ENCODE measurements at regions not wholly inside any gene's neighbourhood (a gene's known extent, or its start where the extent isn't known, plus 50 kb on each side); places are given as distances from the start of the nearest gene placed in this dataset.

DNA sequence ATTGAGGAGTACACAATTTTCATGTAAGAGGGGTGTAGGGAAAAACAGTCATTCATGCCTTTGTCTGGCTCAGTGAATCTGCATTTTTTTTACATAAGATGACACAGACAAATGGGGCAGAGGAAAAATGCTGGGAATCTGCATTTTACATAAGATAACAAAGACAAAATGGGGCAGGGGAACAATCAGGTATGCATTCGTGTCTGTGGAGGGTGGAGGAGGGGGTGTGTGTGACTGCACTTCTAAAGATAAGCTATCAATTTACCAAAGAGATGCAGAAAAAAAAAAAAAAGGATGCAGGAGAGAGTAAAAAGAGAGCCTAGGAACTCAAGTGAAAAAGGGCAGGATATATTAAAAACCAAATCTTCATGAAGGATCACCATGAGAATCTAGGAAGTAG lies 637.4 kb downstream of the ZNF674 start:
- ChIA-PET POLR2A (no interaction called here), CTCF (no interaction called here)
- DNase-seq (ENCODE audit: low read depth in 1 of 2, low spot score in 1 of 2) = no peak
- TF ChIP-seq ZC3H11A (IDR thresholded peaks at IDR 0.05) (no peak), POLR2AphosphoS2 (conservative IDR thresholded peaks at IDR 0.05; ENCODE audit: low read length) (no peak), CHD4 (IDR thresholded peaks at IDR 0.05; ENCODE audit: borderline replicate concordance) (no peak), KDM5A (IDR thresholded peaks at IDR 0.05) (no peak), RCOR1 (IDR thresholded peaks at IDR 0.05; ENCODE audit: low read depth, low read length) (no peak), KDM1A (IDR thresholded peaks at IDR 0.05; ENCODE audit: low read depth) (no peak), JUN (IDR thresholded peaks at IDR 0.05) (no peak), MAZ (IDR thresholded peaks at IDR 0.05; ENCODE audit: borderline replicate concordance, low read depth, low read length) (no peak), MAFK (IDR thresholded peaks at IDR 0.05; ENCODE audit: partially characterized antibody) (no peak), NR3C1 (IDR thresholded peaks at IDR 0.05) (no peak), JUNB (IDR thresholded peaks at IDR 0.05) (no peak), EHMT2 (IDR thresholded peaks at IDR 0.05; ENCODE audit: low read depth) (no peak), SMC3 (IDR thresholded peaks at IDR 0.05) (no peak), EP300 (IDR thresholded peaks at IDR 0.05) (no peak), CEBPB (IDR thresholded peaks at IDR 0.05) (no peak)
- TF ChIP-seq, protein P1, sequence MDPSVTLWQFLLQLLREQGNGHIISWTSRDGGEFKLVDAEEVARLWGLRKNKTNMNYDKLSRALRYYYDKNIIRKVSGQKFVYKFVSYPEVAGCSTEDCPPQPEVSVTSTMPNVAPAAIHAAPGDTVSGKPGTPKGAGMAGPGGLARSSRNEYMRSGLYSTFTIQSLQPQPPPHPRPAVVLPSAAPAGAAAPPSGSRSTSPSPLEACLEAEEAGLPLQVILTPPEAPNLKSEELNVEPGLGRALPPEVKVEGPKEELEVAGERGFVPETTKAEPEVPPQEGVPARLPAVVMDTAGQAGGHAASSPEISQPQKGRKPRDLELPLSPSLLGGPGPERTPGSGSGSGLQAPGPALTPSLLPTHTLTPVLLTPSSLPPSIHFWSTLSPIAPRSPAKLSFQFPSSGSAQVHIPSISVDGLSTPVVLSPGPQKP (IDR thresholded peaks at IDR 0.05; ENCODE audit: low read depth, low read length) = no peak
- TF ChIP-seq, protein P2, sequence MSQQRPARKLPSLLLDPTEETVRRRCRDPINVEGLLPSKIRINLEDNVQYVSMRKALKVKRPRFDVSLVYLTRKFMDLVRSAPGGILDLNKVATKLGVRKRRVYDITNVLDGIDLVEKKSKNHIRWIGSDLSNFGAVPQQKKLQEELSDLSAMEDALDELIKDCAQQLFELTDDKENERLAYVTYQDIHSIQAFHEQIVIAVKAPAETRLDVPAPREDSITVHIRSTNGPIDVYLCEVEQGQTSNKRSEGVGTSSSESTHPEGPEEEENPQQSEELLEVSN (IDR thresholded peaks at IDR 0.05; ENCODE audit: borderline replicate concordance, low read depth) = no peak
- TF ChIP-seq, protein P3, sequence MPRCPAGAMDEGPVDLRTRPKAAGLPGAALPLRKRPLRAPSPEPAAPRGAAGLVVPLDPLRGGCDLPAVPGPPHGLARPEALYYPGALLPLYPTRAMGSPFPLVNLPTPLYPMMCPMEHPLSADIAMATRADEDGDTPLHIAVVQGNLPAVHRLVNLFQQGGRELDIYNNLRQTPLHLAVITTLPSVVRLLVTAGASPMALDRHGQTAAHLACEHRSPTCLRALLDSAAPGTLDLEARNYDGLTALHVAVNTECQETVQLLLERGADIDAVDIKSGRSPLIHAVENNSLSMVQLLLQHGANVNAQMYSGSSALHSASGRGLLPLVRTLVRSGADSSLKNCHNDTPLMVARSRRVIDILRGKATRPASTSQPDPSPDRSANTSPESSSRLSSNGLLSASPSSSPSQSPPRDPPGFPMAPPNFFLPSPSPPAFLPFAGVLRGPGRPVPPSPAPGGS (IDR thresholded peaks at IDR 0.05) = no peak
- TF ChIP-seq, protein P4, sequence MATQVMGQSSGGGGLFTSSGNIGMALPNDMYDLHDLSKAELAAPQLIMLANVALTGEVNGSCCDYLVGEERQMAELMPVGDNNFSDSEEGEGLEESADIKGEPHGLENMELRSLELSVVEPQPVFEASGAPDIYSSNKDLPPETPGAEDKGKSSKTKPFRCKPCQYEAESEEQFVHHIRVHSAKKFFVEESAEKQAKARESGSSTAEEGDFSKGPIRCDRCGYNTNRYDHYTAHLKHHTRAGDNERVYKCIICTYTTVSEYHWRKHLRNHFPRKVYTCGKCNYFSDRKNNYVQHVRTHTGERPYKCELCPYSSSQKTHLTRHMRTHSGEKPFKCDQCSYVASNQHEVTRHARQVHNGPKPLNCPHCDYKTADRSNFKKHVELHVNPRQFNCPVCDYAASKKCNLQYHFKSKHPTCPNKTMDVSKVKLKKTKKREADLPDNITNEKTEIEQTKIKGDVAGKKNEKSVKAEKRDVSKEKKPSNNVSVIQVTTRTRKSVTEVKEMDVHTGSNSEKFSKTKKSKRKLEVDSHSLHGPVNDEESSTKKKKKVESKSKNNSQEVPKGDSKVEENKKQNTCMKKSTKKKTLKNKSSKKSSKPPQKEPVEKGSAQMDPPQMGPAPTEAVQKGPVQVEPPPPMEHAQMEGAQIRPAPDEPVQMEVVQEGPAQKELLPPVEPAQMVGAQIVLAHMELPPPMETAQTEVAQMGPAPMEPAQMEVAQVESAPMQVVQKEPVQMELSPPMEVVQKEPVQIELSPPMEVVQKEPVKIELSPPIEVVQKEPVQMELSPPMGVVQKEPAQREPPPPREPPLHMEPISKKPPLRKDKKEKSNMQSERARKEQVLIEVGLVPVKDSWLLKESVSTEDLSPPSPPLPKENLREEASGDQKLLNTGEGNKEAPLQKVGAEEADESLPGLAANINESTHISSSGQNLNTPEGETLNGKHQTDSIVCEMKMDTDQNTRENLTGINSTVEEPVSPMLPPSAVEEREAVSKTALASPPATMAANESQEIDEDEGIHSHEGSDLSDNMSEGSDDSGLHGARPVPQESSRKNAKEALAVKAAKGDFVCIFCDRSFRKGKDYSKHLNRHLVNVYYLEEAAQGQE (IDR thresholded peaks at IDR 0.05) = no peak
- TF ChIP-seq, protein P5, sequence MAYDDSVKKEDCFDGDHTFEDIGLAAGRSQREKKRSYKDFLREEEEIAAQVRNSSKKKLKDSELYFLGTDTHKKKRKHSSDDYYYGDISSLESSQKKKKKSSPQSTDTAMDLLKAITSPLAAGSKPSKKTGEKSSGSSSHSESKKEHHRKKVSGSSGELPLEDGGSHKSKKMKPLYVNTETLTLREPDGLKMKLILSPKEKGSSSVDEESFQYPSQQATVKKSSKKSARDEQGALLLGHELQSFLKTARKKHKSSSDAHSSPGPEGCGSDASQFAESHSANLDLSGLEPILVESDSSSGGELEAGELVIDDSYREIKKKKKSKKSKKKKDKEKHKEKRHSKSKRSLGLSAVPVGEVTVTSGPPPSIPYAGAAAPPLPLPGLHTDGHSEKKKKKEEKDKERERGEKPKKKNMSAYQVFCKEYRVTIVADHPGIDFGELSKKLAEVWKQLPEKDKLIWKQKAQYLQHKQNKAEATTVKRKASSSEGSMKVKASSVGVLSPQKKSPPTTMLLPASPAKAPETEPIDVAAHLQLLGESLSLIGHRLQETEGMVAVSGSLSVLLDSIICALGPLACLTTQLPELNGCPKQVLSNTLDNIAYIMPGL (CRISPR knock-in tag; IDR thresholded peaks at IDR 0.05; ENCODE audit: borderline replicate concordance) = no peak
- H3K4me2 ChIP-seq = no peak overlapping the region
- ATAC-seq = no peak
- H3K9me3 ChIP-seq = no peaks in the 10 kb centered on the region
- FAIRE-seq = no peak
- no peaks in the 10 kb centered on the region for H3K4me1 ChIP-seq
- WGBS (ENCODE audit: missing lambda C conversion rate) = 69% methylated on average over 1 of the region's 1 CpG
- no peak overlapping the region for H3K4me3 ChIP-seq
- no peak overlapping the region for H3K27ac ChIP-seq

DNA sequence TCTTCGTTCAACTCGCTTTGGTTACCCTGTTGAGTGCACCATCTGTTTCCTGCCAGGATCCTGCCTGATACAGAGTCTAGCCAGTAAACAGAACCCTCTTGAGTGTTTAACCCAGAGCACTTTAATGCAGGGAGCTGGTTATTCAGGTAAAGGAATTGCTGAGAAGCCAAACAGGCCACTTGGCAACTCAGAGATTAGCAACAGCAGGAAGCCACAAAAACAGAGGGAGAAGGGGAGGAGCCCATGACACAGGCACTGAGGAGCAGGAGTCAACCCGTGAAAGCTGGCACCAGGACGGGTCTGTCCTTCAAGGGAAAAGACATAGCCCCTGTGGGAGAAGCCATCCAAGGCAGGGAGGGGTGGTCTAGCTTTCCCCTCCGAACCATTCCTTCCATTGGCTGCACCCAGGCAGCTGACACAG lies 641.4 kb downstream of the ZNF674 start:
- 80% methylated on average over 5 of the region's 5 CpGs for WGBS (ENCODE audit: missing lambda C conversion rate)
- POLR2A ChIA-PET = no interaction called here
- TF ChIP-seq POLR2AphosphoS2 (conservative IDR thresholded peaks at IDR 0.05; ENCODE audit: low read length) (no peak), SREBF2 (IDR thresholded peaks at IDR 0.05) (no peak), RFX5 (IDR thresholded peaks at IDR 0.05) (no peak), HOXB5 (CRISPR knock-in tag; IDR thresholded peaks at IDR 0.05) (no peak), KDM5A (IDR thresholded peaks at IDR 0.05) (no peak), FOSL2 (IDR thresholded peaks at IDR 0.05) (no peak), FOSL2 (CRISPR knock-in tag; IDR thresholded peaks at IDR 0.05) (no peak), POLR2A (IDR thresholded peaks at IDR 0.05; ENCODE audit: low read length) (no peak)
- TF ChIP-seq, protein P6, sequence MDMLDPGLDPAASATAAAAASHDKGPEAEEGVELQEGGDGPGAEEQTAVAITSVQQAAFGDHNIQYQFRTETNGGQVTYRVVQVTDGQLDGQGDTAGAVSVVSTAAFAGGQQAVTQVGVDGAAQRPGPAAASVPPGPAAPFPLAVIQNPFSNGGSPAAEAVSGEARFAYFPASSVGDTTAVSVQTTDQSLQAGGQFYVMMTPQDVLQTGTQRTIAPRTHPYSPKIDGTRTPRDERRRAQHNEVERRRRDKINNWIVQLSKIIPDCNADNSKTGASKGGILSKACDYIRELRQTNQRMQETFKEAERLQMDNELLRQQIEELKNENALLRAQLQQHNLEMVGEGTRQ (IDR thresholded peaks at IDR 0.05) = no peak
- TF ChIP-seq, protein P7, sequence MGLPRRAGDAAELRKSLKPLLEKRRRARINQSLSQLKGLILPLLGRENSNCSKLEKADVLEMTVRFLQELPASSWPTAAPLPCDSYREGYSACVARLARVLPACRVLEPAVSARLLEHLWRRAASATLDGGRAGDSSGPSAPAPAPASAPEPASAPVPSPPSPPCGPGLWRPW (IDR thresholded peaks at IDR 0.05) = no peak

More for the DNA sequence above, 641.4 kb downstream of the ZNF674 start:
- DNase-seq (ENCODE audit: low read depth in 1 of 2, low spot score in 1 of 2) (no peak), FAIRE-seq (no peak), ATAC-seq (no peak)
- Histone ChIP-seq H3K9me3 (no peaks in the 10 kb centered on the region), H3K4me1 (no peaks in the 10 kb centered on the region), H3K27ac (no peak overlapping the region), H3K4me3 (no peak overlapping the region), H3K4me2 (no peak overlapping the region)
- CTCF ChIA-PET = no interaction called here
